ENCODE measurements at regions not wholly inside any gene's neighbourhood (a gene's known extent, or its start where the extent isn't known, plus 50 kb on each side); places are given as distances from the start of the nearest gene placed in this dataset.

DNA sequence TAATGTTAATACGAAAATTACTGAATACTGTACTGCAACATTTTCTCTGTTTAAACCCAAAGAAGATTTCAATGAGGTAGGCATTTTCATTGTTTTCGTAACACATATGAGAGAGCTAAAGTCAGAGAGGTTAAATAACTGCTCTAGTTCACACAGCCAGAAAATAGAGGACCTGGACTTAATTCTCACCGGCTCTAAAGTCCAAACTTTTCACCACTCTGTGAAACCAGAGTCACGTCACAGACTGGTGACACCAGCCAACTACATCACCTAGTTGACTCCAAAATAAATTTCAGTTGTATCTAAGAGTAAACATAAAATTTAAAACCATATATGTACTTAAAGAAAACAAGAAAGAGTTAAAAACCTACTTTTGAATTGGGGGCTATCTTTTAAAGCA is 146.7 kb downstream of the FCRL5 start:
- Histone ChIP-seq H3K4me1 (no peaks in the 10 kb centered on the region), H3K9me3 (no peaks in the 10 kb centered on the region), H3K36me3 (ENCODE audit: low read depth, missing control alignments) (no peaks in the 10 kb centered on the region), H3K27ac (no peak overlapping the region), H3K27me3 (no peaks in the 10 kb centered on the region), H3K4me3 (no peak overlapping the region)
- 94 to 95% methylated on average over 4 of the region's 4 CpGs for WGBS, 2 donors
- TF ChIP-seq, protein P1, sequence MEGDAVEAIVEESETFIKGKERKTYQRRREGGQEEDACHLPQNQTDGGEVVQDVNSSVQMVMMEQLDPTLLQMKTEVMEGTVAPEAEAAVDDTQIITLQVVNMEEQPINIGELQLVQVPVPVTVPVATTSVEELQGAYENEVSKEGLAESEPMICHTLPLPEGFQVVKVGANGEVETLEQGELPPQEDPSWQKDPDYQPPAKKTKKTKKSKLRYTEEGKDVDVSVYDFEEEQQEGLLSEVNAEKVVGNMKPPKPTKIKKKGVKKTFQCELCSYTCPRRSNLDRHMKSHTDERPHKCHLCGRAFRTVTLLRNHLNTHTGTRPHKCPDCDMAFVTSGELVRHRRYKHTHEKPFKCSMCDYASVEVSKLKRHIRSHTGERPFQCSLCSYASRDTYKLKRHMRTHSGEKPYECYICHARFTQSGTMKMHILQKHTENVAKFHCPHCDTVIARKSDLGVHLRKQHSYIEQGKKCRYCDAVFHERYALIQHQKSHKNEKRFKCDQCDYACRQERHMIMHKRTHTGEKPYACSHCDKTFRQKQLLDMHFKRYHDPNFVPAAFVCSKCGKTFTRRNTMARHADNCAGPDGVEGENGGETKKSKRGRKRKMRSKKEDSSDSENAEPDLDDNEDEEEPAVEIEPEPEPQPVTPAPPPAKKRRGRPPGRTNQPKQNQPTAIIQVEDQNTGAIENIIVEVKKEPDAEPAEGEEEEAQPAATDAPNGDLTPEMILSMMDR (IDR thresholded peaks at IDR 0.05) = no peak
- TF ChIP-seq POLR2A (IDR thresholded peaks at IDR 0.05) = no peak
- intact Hi-C loops (cut with DNase I; ENCODE audit: low total_unique reads) = no loop called here
- DNase-seq = no peak

DNA sequence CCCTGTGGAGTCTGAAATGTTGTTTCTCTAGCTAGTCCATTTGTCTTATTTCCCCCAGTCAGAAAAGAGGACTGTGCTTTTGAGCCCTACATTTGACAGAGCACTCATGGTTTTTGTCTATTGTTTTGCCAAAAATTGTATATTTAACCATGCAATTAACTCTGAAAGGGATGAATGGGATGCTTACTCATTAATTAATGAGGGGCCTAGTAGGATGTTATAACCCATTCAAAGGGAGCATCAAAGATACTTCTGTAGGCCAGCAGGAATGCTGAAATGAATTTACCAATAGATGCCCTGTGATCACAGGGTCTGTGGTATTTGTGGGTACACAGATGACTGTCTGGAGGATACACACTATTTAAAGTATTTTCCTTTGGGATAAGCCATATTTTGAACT is 147.7 kb downstream of the FCRL5 start:
- Histone ChIP-seq H3K4me1 (no peaks in the 10 kb centered on the region), H3K27ac (no peak overlapping the region), H3K36me3 (ENCODE audit: low read depth, missing control alignments) (no peaks in the 10 kb centered on the region), H3K9me3 (no peaks in the 10 kb centered on the region), H3K27me3 (no peaks in the 10 kb centered on the region), H3K4me3 (no peak overlapping the region)
- no peak for DNase-seq
- TF ChIP-seq POLR2A (IDR thresholded peaks at IDR 0.05) = no peak
- TF ChIP-seq, protein P1 (IDR thresholded peaks at IDR 0.05) = no peak
- intact Hi-C loops (cut with DNase I; ENCODE audit: low total_unique reads) = no loop called here

DNA sequence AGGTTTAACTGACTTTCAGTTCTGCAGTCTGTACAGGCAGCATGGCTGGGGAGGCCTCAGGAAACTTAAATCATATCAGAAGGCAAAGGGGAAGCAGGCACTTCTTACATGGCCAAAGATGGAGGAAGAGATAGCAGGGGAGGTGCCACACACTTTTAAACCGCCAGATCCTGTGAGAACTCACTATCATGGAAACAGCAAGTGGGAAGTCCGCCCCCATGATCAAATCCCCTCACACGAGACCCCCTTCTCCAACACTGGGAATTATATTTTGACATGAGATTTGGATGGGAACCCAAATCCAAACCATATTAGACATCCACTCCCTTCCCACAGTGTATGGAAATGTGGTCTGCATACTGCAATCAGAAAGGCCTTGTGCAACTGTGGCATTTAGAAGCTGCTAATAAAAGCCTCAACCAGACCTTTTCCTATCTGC is 148.2 kb downstream of the FCRL5 start:
- no peaks in the 10 kb centered on the region for H3K27me3 ChIP-seq
- TF ChIP-seq, protein P1 (IDR thresholded peaks at IDR 0.05) = no peak
- TF ChIP-seq POLR2A (IDR thresholded peaks at IDR 0.05) = no peak
- no peak overlapping the region for H3K27ac ChIP-seq
- WGBS, 2 donors = 76 to 92% methylated on average over 3 of the region's 3 CpGs
- intact Hi-C loops (cut with DNase I; ENCODE audit: low total_unique reads) = no loop called here
- no peak for DNase-seq
- no peaks in the 10 kb centered on the region for H3K9me3 ChIP-seq
- H3K4me1 ChIP-seq = no peaks in the 10 kb centered on the region
- H3K4me3 ChIP-seq = no peak overlapping the region
- no peaks in the 10 kb centered on the region for H3K36me3 ChIP-seq (ENCODE audit: low read depth, missing control alignments)

DNA sequence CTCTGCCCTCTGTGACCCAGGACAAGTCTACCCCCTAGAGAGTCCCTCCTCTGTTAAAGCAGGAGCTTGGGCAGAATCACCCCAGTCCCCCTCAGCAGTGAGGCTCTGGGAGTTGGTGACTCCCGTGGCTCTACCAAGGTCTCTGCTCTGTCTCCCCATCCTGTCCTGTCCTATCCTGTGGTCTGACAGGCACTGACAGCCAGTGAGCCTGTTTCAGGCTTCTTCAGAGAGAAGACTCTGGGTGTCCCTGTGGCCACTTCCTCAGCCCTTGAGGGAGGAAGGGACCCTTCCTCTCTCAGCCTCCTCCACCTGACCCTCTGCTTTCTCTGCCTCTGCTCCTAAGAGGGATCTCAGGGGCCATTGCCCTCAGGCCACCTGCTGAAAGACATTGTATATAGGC is 148.7 kb downstream of the FCRL5 start:
- Histone ChIP-seq H3K4me1 (no peaks in the 10 kb centered on the region), H3K27ac (no peak overlapping the region), H3K36me3 (ENCODE audit: low read depth, missing control alignments) (no peaks in the 10 kb centered on the region), H3K27me3 (no peaks in the 10 kb centered on the region), H3K4me3 (no peak overlapping the region), H3K9me3 (no peaks in the 10 kb centered on the region)
- 67% methylated on average over 1 of the region's 1 CpG; no CpG with 5 or more reads in 1 of the 2 donors for WGBS, 2 donors
- intact Hi-C loops (cut with DNase I; ENCODE audit: low total_unique reads) = no loop called here
- no peak for DNase-seq
- TF ChIP-seq, protein P1 (IDR thresholded peaks at IDR 0.05) = no peak
- no peak for TF ChIP-seq POLR2A (IDR thresholded peaks at IDR 0.05)

DNA sequence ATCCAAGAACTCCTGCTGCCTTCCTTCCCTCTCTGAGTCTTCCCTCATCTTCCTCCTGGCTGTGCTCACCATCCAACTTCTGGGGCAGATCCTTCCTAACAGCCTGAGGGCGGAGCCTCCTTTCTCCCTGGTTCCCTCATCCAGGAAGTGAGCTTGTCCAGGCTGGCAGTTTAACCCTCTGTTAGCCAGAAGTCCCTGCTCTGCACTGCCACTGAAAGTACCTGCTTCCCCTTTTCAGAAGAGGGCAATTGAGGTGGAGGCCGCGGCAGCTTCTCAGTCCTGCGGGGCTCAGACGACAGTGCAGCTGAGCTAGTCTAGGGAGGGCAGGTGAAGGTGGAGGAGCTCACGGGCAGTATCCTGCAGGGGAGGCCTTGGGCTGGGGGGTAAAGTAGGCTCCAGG is 149.1 kb downstream of the FCRL5 start:
- TF ChIP-seq, protein P1 (IDR thresholded peaks at IDR 0.05) = no peak
- TF ChIP-seq POLR2A (IDR thresholded peaks at IDR 0.05) = no peak
- no peaks in the 10 kb centered on the region for H3K4me1 ChIP-seq
- no peak for DNase-seq
- H3K4me3 ChIP-seq = no peak overlapping the region
- no peaks in the 10 kb centered on the region for H3K36me3 ChIP-seq (ENCODE audit: low read depth, missing control alignments)
- WGBS, 2 donors = 32 to 58% methylated on average over 2 to 6 of the region's 6 CpGs
- H3K9me3 ChIP-seq = no peaks in the 10 kb centered on the region
- intact Hi-C loops (cut with DNase I; ENCODE audit: low total_unique reads) = no loop called here
- H3K27ac ChIP-seq = no peak overlapping the region
- H3K27me3 ChIP-seq = no peaks in the 10 kb centered on the region

Measured in testis (tissue), 2 donors.